Stimulated activated CD8-positive, alpha-beta memory T cell treated with anti-CD3 and anti-CD28 coated beads, Interleukin-4, amount 100 ng/mL, for 1 hour (primary cell): ENCODE measurements at regions not wholly inside any gene's neighbourhood (a gene's known extent, or its start where the extent isn't known, plus 50 kb on each side); places are given as distances from the start of the nearest gene placed in this dataset.

Experiments
- DNase-seq, 2 donors: peaks; one replicate each; pipeline ENCODE4 v3.0.0-alpha.2; 2020; ENCODE audit warnings: low read depth in 2 of 2, low spot score in 1 of 2

DNA sequence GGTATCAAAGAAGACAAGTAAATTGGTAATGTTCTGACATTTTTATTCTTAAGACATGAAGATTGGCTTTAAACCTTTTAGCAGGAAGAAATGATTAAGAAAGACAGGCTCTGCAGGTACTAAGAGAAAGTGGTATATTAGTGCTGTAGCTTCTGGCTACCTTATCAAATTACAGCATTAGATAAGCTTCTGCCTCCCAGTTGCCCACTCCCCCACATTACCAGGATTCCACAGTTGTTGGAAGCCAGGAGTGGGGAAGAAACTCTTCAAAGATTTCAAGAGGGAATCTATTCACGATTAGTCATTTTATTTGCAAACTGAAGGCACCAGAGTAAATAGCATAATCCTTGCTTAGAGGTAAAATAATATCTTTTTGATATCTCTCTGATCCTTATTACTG is 274.9 kb downstream of the LMO4 start:
- DNase-seq = no peak

DNA sequence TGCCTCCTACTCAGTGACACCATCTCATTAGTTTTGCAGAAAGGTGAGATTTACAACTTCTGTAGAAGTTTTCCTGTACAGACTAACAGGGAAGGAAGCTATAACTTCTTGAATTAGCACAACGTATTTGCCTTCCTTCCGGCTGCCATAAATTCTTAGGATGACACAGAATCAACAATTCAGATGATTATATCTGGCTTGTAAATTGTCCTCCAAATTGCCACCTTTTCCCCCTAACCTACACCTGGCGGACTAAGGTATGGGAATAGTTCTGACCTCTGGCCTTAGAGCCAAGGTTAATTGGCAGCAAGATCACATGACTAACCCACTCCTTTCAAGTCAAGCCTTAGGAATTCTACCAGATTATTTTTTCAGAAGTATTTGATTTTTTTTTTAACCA is 284.3 kb downstream of the LMO4 start:
- DNase-seq = no peak

DNA sequence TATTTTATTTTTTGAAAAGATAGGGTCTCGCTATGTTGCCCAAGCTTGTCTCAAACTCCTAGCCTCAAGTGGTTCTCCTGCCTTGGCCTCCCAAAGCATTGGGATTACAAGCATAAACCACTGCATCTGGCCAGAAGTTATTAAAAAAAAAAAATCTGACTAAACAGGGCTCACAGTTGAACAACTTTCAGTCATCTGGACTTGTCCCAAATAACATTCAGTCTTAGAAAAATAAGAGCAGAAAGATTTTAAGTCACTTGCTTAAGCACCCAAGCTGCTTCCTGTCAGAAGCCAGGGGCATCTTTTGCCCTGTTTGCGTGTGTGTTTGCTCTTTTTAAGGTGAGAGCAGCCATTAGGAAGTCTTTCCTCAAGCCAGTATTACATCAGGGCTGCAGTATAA is 286.8 kb downstream of the LMO4 start:
- DNase-seq = no peak

GRCh38 chr1:87615901-87616300 is 287.2 kb downstream of the LMO4 start:
- no peak for DNase-seq

- no peak for DNase-seq
Observed at GRCh38 chr1:87620807-87621206, 292.1 kb downstream of the LMO4 start.

GRCh38 chr1:87629673-87630072 is 301.0 kb downstream of the LMO4 start:
- no peak for DNase-seq

DNA sequence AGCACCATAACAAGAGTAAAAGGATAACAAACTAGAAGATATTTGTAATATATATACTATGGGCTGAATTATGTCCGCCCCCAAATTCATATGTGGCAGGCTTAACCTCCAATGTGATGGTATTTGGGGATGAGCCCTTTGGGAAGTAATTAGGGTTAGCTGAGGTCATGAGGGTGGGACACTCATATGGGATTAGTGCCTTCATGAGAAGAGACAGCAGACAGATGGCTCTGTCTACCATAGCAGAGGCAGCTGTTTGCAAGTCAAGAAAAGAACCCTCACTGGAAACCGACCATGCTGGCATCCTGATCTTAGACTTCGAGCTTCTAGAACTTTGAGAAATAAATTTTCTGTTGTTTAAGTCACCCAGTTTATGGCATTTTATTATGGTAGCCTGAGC is 303.6 kb downstream of the LMO4 start:
- DNase-seq = no peak

DNA sequence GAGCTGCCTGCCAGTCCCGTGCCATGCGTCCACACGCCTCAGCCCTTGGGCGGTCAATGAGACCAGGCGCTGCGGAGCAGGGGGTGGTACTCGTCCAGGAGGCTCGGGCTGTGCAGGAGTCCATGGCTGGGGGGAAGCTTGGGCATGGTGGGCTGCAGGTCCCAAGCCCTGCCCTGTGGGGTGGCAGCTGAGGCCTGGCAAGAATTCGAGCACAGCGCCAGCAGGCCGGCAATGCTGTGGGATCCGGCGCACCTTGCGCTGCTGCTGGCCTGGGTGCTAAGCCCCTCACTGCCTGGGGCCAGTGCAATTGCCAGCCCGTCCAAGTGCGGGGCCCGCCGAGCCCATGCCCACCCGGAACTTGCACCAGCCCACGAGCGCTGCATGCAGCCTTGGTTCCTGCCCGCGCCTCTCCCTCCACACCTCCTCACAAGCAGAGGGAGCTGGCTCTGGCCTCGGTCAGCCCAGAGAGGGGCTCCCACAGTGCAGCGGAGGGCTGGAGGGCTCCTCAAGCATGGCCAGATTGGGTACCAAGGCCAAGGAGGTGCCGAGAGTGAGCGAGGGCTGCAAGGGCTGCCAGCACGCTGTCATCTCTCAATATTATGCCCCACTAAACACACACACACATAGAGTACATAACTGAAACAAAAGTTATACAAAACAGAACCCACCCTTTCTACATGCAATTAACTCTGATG is 307.7 kb downstream of the LMO4 start:
- DNase-seq = no peak

DNA sequence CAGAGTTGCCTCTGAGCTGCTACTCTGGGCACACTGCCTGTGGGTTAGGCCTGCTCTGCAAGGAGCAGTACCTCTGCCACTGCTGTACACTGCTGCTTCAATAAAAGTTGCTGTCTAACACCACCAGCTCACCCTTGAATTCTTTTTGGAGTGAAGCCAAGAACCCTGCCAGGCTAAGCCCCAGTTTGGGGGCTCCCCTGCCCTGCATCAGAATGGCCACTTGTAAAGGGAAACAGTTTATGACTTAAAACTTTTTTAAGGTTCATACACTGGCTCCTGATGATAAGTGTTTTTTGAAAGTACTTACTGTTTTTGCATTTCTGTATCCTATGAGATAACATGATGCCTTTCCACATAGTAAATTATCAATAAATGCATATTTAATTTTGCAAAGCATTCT is 310.0 kb downstream of the LMO4 start:
- no peak for DNase-seq

GRCh38 chr1:87641996-87642395 is 313.3 kb downstream of the LMO4 start:
- no peak for DNase-seq

GRCh38 chr1:87642581-87643221 is 314.0 kb downstream of the LMO4 start:
- DNase-seq = no peak

- DNase-seq = no peak
Observed at GRCh38 chr1:87644033-87644578, 315.4 kb downstream of the LMO4 start.

DNA sequence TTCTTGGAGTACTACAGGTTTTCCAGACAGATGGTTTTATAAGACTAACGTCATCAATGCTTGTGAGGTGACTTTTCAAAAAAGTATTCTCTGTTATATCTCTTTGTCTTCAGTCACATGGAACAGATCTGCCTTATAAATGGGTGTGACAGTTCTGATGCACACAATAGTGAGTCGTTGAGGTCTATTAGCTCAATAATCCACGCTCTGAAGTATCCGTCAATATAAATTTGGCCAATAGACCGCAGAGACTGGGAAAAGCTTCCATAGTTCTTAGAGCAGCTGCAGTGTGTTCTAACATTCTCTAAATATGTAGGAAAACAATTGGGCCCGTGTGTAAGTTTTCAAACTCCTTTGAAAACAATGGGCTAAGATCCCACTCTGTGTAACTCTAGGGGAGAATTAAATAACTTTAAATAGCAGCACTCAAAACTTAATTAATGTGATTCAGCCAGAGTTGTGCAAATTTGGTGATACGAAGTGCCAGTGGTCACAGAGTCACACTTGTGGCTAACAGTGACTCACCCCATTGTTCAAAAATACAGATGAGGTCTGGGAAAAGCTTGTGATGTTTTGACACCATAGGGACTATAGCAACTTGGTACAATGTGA is 316.0 kb downstream of the LMO4 start:
- no peak for DNase-seq

- DNase-seq = no peak
Observed at GRCh38 chr1:87647430-87648177, 318.9 kb downstream of the LMO4 start.

DNA sequence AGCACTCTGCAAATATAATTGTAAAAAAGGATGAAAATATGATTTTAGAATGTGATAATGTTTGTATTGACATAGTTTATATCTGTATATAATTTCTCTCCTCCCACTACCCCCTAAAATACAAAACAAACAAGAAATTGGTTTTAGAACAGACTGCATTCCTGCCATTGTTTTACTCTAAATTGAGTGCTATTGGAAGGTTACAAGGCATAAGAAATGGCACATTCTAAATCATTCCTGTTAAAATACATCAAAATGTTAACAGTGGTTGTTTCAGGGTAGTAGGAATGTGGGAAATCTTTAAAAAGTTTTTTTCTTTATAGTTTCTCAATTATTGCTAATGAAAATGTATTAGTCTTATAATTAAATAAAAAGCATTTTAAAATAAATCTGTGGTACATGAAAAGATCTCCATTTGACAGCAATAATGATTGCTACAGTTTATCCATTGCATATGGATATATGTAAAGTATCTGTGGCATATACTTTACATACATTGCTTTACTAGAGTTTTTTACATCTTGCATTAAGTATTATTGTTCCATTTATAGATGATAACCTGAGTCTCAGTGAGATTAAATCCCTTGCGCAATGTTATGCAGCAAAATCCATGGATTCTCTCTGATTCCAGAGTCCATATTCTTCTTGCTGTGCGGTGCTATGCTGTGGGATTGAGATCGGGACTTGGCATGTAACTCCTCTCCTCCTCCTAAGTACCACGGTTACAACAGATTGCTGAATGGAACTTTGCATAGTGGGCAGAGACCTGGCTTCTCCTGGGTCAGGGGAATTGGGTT is 319.8 kb downstream of the LMO4 start:
- DNase-seq = no peak

- DNase-seq = no peak
Observed at GRCh38 chr1:87650306-87650705, 321.6 kb downstream of the LMO4 start.

- DNase-seq = no peak
Observed at GRCh38 chr1:87652176-87652575, 323.5 kb downstream of the LMO4 start.

DNA sequence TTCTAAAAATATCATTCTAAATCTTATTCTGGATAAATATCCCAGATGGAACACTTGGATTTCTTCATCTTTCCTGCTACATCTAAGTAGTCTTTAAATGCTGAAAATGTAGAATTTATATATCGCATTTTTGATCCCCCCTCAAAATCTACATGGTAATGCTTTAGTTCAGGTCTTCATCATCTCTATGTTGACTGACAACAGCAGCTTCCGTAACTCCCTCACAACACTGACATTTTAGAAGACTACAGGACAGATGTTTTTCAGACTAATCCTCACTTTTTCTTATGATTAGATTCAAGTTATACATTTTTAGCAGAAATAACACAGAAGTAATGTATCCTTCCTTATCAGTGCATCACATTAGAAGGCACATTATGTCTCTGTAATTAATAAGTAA is 336.5 kb downstream of the LMO4 start:
- DNase-seq = no peak

DNA sequence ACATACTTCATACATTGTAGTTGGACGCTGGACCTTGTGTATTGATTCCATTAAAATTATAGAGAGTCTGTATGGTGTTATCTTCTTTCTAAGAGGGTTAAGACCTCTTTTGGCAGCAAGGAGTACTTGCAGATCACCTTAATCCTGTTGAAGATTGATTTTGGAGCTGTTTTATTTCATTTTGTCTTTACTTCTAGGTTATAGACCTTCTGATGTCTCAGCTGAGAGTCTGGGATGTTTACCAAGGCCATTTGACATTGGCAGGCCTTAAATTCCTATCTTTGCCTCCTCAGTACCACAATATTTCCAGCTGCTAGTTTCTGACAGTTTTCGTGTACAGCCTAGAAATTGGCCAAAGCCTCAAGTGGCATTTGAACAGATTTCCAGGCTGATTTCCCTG is 338.0 kb downstream of the LMO4 start:
- DNase-seq = no peak

DNA sequence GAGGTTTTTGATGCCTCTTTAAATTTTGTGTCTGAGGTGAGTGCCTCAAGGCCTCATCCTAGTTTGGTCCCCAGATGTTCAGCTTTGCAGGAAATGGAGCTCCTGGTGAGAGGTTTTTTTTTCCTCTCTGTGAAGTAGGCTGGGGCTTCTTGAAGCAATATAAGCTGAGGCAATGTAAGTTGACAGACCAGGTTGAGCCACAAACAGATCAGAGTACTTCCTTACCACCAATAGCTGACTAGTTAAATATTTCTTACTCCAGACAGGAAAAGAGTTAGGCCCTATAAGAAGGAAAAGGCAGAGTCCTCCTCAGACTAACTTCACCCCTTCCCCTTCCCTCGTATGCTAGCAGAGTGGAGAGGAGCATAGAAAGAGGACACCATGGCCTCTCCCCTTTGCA is 341.0 kb downstream of the LMO4 start:
- DNase-seq = no peak

DNA sequence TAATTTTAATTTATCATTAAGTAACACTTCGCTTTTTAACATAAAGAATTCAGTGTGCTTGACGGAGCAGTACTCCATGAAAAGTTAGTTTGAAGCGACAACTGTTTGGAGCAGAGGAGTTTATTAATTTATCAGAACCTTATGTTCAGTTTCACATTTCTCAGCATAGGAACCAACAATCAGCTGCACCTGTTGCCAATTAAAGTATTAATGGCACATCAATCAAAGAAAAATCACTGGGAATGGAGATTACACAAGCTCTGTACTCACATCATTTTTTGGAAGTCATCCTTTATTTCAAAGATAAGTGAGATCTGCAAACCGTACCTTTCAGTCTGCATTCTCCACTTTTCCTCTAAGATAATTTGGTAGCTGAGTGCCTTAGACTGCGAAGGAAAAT is 344.6 kb downstream of the LMO4 start:
- no peak for DNase-seq
